HFFc6 (cell line): ENCODE measurements at regions not wholly inside any gene's neighbourhood (a gene's known extent, or its start where the extent isn't known, plus 50 kb on each side); places are given as distances from the start of the nearest gene placed in this dataset.

Source experiments
- DNase-seq: peaks from one replicate; pipeline ENCODE4 v3.0.0-alpha.2; 2018
- H3K27ac Mint-ChIP-seq: 2 replicates; pipeline ENCODE4 v1.8.0; 2020; ENCODE audit warnings: mild to moderate bottlenecking, mixed read lengths
- H3K27me3 Mint-ChIP-seq: 2 replicates; pipeline ENCODE4 v1.8.0; 2021; ENCODE audit warnings: mild to moderate bottlenecking, moderate library complexity, mixed read lengths; ENCODE audit not compliant: insufficient read depth
- H3K36me3 Mint-ChIP-seq: 2 replicates; pipeline ENCODE4 v1.8.0; 2021; ENCODE audit warnings: low read depth, mixed read lengths
- H3K4me1 Mint-ChIP-seq: 2 replicates; pipeline ENCODE4 v1.8.0; 2020; ENCODE audit warnings: low read depth, mixed read lengths
- H3K4me3 Mint-ChIP-seq: 2 replicates; pipeline ENCODE4 v1.8.0; 2020; ENCODE audit warnings: mild to moderate bottlenecking, moderate library complexity, mixed read lengths
- H3K9me3 Mint-ChIP-seq: 2 replicates; pipeline ENCODE4 v1.8.0; 2020; ENCODE audit warnings: mild to moderate bottlenecking, mixed read lengths
- CTCF ChIP-seq: fragments of 200-600 bp; sonication (generic); IDR thresholded peaks from 2 replicates; pipeline ENCODE4 v1.5.0; 2021; ENCODE audit warnings: antibody characterized with exemption, mild to moderate bottlenecking

GRCh38 chr22:22430111-22430820 is 78.3 kb downstream of the ZNF280B start:
- Mint-ChIP-seq H3K27ac (no peak overlapping the region), H3K4me3 (no peak overlapping the region), H3K27me3 (peaks cover 35% of the 10 kb centered on the region)

GRCh38 chr22:22431271-22432220 is 77.0 kb downstream of the ZNF280B start:
- Mint-ChIP-seq H3K27me3 (peaks cover 28% of the 10 kb centered on the region), H3K4me3 (no peak overlapping the region), H3K9me3 (no peaks in the 10 kb centered on the region), H3K27ac (no peak overlapping the region), H3K36me3 (no peaks in the 10 kb centered on the region), H3K4me1 (no peaks in the 10 kb centered on the region)
- DNase-seq = peak; percentile 53
- peak; percentile 77 for TF ChIP-seq CTCF

More at GRCh38 chr22:22430111-22430820, 78.3 kb downstream of the ZNF280B start:
- DNase-seq = no peak
- no peaks in the 10 kb centered on the region for H3K4me1 Mint-ChIP-seq
- H3K36me3 Mint-ChIP-seq = no peaks in the 10 kb centered on the region
- no peaks in the 10 kb centered on the region for H3K9me3 Mint-ChIP-seq
- no peak for TF ChIP-seq CTCF

- DNase-seq = no peak
- no peak for TF ChIP-seq CTCF
- Mint-ChIP-seq H3K36me3 (no peaks in the 10 kb centered on the region), H3K4me3 (no peak overlapping the region), H3K4me1 (no peaks in the 10 kb centered on the region), H3K27me3 (peaks cover 29% of the 10 kb centered on the region), H3K27ac (no peak overlapping the region), H3K9me3 (no peaks in the 10 kb centered on the region)
These were observed 76.1 kb downstream of the ZNF280B start for GRCh38 chr22:22432479-22432878.

- no peak for DNase-seq
- H3K36me3 Mint-ChIP-seq = no peaks in the 10 kb centered on the region
- no peak for TF ChIP-seq CTCF
- no peak overlapping the region for H3K4me3 Mint-ChIP-seq
- no peak overlapping the region for H3K27ac Mint-ChIP-seq
- no peaks in the 10 kb centered on the region for H3K9me3 Mint-ChIP-seq
- peaks cover 26% of the 10 kb centered on the region for H3K27me3 Mint-ChIP-seq
- no peaks in the 10 kb centered on the region for H3K4me1 Mint-ChIP-seq
These were observed 75.6 kb downstream of the ZNF280B start for GRCh38 chr22:22432937-22433336.

- DNase-seq = no peak
- Mint-ChIP-seq H3K4me3 (no peak overlapping the region), H3K9me3 (no peaks in the 10 kb centered on the region; the same call in 1 of the 2 replicates), H3K27me3 (peaks cover 26% of the 10 kb centered on the region; the same call in 1 of the 2 replicates), H3K36me3 (no peaks in the 10 kb centered on the region), H3K27ac (no peak overlapping the region), H3K4me1 (no peaks in the 10 kb centered on the region)
- TF ChIP-seq CTCF = no peak
These were observed 74.8 kb downstream of the ZNF280B start for GRCh38 chr22:22433770-22434169.
